RWPE1 (cell line): ENCODE measurements at regions not wholly inside any gene's neighbourhood (a gene's known extent, or its start where the extent isn't known, plus 50 kb on each side); places are given as distances from the start of the nearest gene placed in this dataset.

Experiments
- CTCF ChIA-PET: fragments of 350-600 bp; sonication (Branson Sonifier 250); formaldehyde crosslinking; extraction: SDS; loops from one replicate; lab custom pipeline; 2021; lab: Yijun Ruan, JAX
- POLR2A ChIA-PET: fragments of 400-600 bp; formaldehyde crosslinking; extraction: SDS; loops from one replicate; lab custom pipeline; 2020; ENCODE audit warnings: antibody characterized with exemption; ENCODE audit not compliant: low non-redundant PET; lab: Yijun Ruan, JAX
- DNase-seq: peaks from one replicate; pipeline ENCODE4 v3.0.0; 2012; ENCODE audit warnings: low spot score
- H3K27ac ChIP-seq: fragments of 450-650 bp; 2 replicates; pipeline ENCODE4 v1.5.1; 2017
- CTCF ChIP-seq: fragments of 450-650 bp; conservative IDR thresholded peaks from 2 replicates; pipeline ENCODE4 v1.5.1; 2017; ENCODE audit warnings: low read depth, mild to moderate bottlenecking

DNA sequence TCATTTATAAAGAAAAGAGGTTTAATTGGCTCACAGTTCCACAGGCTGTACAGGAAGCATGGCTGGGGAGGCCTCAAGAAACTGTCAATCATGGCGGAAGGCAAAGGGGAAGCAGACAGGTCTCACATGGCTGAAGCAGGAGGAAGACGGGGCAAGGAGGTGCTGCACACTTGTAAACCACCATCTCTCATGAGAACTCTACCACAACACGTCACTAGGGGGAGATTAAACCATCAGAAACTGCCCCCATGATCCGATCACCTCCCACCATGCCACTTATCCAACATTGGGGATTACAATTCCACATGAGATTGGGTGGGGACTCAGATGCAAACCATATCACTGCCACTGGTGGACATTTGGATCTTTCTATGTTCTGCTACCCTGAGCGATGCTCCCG is 351.4 kb downstream of the NPHP4 start:
- no peak for TF ChIP-seq CTCF
- DNase-seq: no peak
- POLR2A ChIA-PET: no interaction called here
- H3K27ac ChIP-seq: no peak overlapping the region
- CTCF ChIA-PET: no interaction called here

DNA sequence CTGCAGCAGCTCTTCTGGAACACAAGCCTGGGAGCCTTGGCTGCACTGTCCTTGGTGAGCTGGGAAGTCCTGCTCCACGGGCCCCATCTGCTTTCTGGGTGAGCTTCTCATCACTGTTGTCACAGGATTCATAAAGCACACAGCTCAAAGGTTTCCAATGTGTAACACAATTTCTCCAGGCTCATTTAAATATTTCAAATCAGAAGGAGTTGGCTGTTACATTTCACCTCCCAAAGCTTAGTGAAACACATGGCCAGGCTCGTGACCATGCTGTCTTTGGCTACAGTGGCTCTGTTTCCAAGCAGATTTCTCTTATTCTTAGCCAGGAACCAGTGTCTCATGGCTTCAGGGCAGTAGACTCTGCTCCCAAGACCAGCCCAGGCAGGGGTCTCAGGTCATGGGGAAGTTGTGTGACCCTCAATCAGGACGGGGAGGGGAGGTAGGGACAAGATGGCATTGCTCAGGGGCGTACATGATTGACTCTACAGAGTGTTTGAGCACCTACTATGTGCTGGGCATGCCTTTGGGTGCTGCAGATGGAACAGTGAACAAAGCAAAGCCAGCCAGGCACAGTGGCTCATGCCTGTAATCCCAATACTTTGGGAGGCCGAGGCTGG is 353.0 kb downstream of the NPHP4 start:
- CTCF ChIA-PET: interaction anchor here (0.6 to 5.0 kb wide), 3 partner anchors 87 to 136 kb away, joined by 3 to 34 read pairs (median 3); no protein-coding TSS in a partner anchor
- no peak overlapping the region for H3K27ac ChIP-seq
- POLR2A ChIA-PET: no interaction called here
- DNase-seq: no peak
- TF ChIP-seq CTCF: no peak

DNA sequence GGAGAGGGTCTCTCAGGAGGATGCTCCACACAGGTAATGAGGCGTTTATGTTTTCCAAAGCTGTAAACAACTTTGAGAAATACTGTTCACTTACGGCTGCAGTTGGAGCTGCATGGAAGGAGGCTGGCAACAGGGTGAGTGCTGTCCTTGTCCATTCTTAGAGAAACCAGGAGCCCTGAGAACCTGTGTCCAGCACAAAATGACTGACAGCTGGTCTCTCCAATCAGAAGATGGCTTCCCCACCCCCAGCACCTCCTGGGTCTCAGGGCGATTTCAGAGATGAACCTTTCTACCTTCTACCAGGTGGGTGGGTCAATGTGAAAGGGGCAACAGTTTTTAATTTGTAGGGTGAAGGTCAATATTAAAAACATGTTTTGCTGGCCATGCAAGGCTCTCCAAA is 353.6 kb downstream of the NPHP4 start:
- no peak for TF ChIP-seq CTCF
- ChIA-PET CTCF (interaction anchor here (0.6 to 5.0 kb wide), 3 partner anchors 88 to 205 kb away, joined by 3 to 34 read pairs (median 3); no protein-coding TSS in a partner anchor), POLR2A (no interaction called here)
- no peak overlapping the region for H3K27ac ChIP-seq
- no peak for DNase-seq

- no peak for DNase-seq
- CTCF ChIA-PET: interaction anchor here (0.6 to 5.0 kb wide), 6 partner anchors 21 to 1709 kb away, joined by 3 to 34 read pairs (median 4); no protein-coding TSS in a partner anchor
- peak; percentile 66 for TF ChIP-seq CTCF
- POLR2A ChIA-PET: no interaction called here
- H3K27ac ChIP-seq: no peak overlapping the region
Measured at GRCh38 chr1:5637171-5637570, 355.1 kb downstream of the NPHP4 start.

GRCh38 chr1:5634893-5635292 is 357.3 kb downstream of the NPHP4 start:
- no peak for DNase-seq
- ChIA-PET POLR2A (no interaction called here), CTCF (no interaction called here)
- no peak overlapping the region for H3K27ac ChIP-seq
- no peak for TF ChIP-seq CTCF

GRCh38 chr1:5632814-5633213 is 359.4 kb downstream of the NPHP4 start:
- CTCF ChIA-PET: no interaction called here
- TF ChIP-seq CTCF: no peak

More at GRCh38 chr1:5632814-5633213, 359.4 kb downstream of the NPHP4 start:
- no peak for DNase-seq
- POLR2A ChIA-PET: no interaction called here
- H3K27ac ChIP-seq: no peak overlapping the region; the same call in 1 of the 2 replicates
